H1 (cell line): ENCODE measurements at regions not wholly inside any gene's neighbourhood (a gene's known extent, or its start where the extent isn't known, plus 50 kb on each side); places are given as distances from the start of the nearest gene placed in this dataset.

Experiments used
- ATF2 ChIP-seq: IDR thresholded peaks from 2 replicates; pipeline ENCODE4 v1.6.1; 2012; ENCODE audit warnings: low read length, inconsistent platforms
- MAFK ChIP-seq: IDR thresholded peaks from 2 replicates; pipeline ENCODE4 v1.6.1; 2012; ENCODE audit warnings: low read depth, mild to moderate bottlenecking, improper control_type of control experiment, low read length

- TF ChIP-seq ATF2 = no peak
- TF ChIP-seq MAFK = no peak
These were observed 135.3 kb downstream of the HFE start (continued) for GRCh38 chr6:26222571-26222970.
